Breast epithelium (tissue), 4 donors: ENCODE measurements at regions not wholly inside any gene's neighbourhood (a gene's known extent, or its start where the extent isn't known, plus 50 kb on each side); places are given as distances from the start of the nearest gene placed in this dataset.
A peak's percentile ranks its signal among the peaks of the same experiment; 100 is the strongest.

ENCODE experiments used
- DNase-seq, 2 donors: peaks; one replicate each; pipeline ENCODE4 v3.0.0-alpha.2; 2019; ENCODE audit warnings: low spot score in 2 of 2
- H3K27ac ChIP-seq, 2 donors: fragments of 200-600 bp; sonication (generic) in 1 of 2; one replicate each; pipeline ENCODE4 v1.5.1; 2016 to 2019; ENCODE audit warnings: mild to moderate bottlenecking in 1 of 2
- H3K27me3 ChIP-seq, 2 donors: fragments of 200-600 bp; sonication (generic) in 1 of 2; one replicate each; pipeline versions ENCODE4 v1.5.1 to v1.6.0; 2017 to 2019; ENCODE audit warnings: control low read depth in 1 of 2, mild to moderate bottlenecking in 1 of 2
- H3K36me3 ChIP-seq: fragments of 200-600 bp; one replicate; pipeline ENCODE4 v1.5.1; 2019
- H3K4me1 ChIP-seq, 2 donors: fragments of 200-600 bp; sonication (generic); one replicate each; pipeline ENCODE4 v1.5.1; 2016 to 2019; ENCODE audit warnings: control low read depth in 1 of 2
- H3K4me3 ChIP-seq, 3 donors: fragments of 200-600 bp; sonication (generic); 1 replicate in 2 of 3; 2 replicates in 1 of 3; pipeline ENCODE4 v1.5.1; 2016 to 2019; ENCODE audit warnings: mild to moderate bottlenecking in 3 of 3, moderate library complexity in 2 of 3
- H3K9me3 ChIP-seq, 2 donors: fragments of 200-600 bp; sonication (generic) in 1 of 2; one replicate each; pipeline ENCODE4 v1.5.1; 2016 to 2019; ENCODE audit warnings: control low read depth in 1 of 2
- POLR2A ChIP-seq: fragments of 450-650 bp; IDR thresholded peaks from one replicate; pipeline ENCODE4 v1.6.1; 2016; ENCODE audit warnings: antibody characterized with exemption, mild to moderate bottlenecking, moderate library complexity
- POLR2AphosphoS5 ChIP-seq, 3 donors: sonication (generic); formaldehyde crosslinking; IDR thresholded peaks; one replicate each; pipeline ENCODE4 v1.6.1; 2017; ENCODE audit warnings: antibody characterized with exemption in 3 of 3
- intact Hi-C: fragments of 100-400 bp; cut with DNase I; formaldehyde crosslinking; loops from one replicate; pipeline ENCODE4 v1.15.1; 2023; ENCODE audit warnings: low total_unique reads
- TF ChIP-seq, protein P1 (sequence below), 3 donors: fragments of 450-650 bp; IDR thresholded peaks; one replicate each; pipeline ENCODE4 v1.5.1; 2016 to 2017; ENCODE audit warnings: antibody characterized with exemption in 3 of 3, mild to moderate bottlenecking in 3 of 3, moderate library complexity in 3 of 3

- H3K27ac ChIP-seq: no peak overlapping the region
- H3K27me3 ChIP-seq: no peaks in the 10 kb centered on the region
- H3K36me3 ChIP-seq: no peaks in the 10 kb centered on the region
- H3K4me3 ChIP-seq: peak overlapping the region; percentile 12 to 54 (median 23)
- H3K4me1 ChIP-seq: no peaks in the 10 kb centered on the region
- TF ChIP-seq POLR2A: no peak
- TF ChIP-seq, protein P1, sequence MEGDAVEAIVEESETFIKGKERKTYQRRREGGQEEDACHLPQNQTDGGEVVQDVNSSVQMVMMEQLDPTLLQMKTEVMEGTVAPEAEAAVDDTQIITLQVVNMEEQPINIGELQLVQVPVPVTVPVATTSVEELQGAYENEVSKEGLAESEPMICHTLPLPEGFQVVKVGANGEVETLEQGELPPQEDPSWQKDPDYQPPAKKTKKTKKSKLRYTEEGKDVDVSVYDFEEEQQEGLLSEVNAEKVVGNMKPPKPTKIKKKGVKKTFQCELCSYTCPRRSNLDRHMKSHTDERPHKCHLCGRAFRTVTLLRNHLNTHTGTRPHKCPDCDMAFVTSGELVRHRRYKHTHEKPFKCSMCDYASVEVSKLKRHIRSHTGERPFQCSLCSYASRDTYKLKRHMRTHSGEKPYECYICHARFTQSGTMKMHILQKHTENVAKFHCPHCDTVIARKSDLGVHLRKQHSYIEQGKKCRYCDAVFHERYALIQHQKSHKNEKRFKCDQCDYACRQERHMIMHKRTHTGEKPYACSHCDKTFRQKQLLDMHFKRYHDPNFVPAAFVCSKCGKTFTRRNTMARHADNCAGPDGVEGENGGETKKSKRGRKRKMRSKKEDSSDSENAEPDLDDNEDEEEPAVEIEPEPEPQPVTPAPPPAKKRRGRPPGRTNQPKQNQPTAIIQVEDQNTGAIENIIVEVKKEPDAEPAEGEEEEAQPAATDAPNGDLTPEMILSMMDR (IDR thresholded peaks at IDR 0.05): no peak
- no peak for TF ChIP-seq POLR2AphosphoS5 (IDR thresholded peaks at IDR 0.05)
- DNase-seq: no peak
- intact Hi-C loops: no loop called here
- no peaks in the 10 kb centered on the region for H3K9me3 ChIP-seq
Measured at GRCh38 chr13:73740666-73741065, 393.5 kb downstream of the KLF12 start.

GRCh38 chr13:73739394-73739793 lies 394.8 kb downstream of the KLF12 start:
- Histone ChIP-seq H3K9me3 (no peaks in the 10 kb centered on the region), H3K36me3 (no peaks in the 10 kb centered on the region), H3K27me3 (no peaks in the 10 kb centered on the region), H3K4me1 (no peaks in the 10 kb centered on the region), H3K27ac (no peak overlapping the region), H3K4me3 (no peak overlapping the region)
- intact Hi-C loops: no loop called here
- DNase-seq: no peak
- TF ChIP-seq POLR2A: no peak
- TF ChIP-seq POLR2AphosphoS5 (IDR thresholded peaks at IDR 0.05): no peak
- TF ChIP-seq, protein P1 (IDR thresholded peaks at IDR 0.05): no peak

- intact Hi-C loops: no loop called here
- TF ChIP-seq POLR2A (no peak), POLR2AphosphoS5 (IDR thresholded peaks at IDR 0.05) (no peak)
- TF ChIP-seq, protein P1 (IDR thresholded peaks at IDR 0.05): no peak
- Histone ChIP-seq H3K27ac (no peak overlapping the region), H3K4me1 (no peaks in the 10 kb centered on the region), H3K9me3 (no peaks in the 10 kb centered on the region), H3K36me3 (no peaks in the 10 kb centered on the region), H3K4me3 (no peak overlapping the region), H3K27me3 (no peaks in the 10 kb centered on the region)
- DNase-seq: no peak
Measured at GRCh38 chr13:73738626-73739025, 395.6 kb downstream of the KLF12 start.

DNA sequence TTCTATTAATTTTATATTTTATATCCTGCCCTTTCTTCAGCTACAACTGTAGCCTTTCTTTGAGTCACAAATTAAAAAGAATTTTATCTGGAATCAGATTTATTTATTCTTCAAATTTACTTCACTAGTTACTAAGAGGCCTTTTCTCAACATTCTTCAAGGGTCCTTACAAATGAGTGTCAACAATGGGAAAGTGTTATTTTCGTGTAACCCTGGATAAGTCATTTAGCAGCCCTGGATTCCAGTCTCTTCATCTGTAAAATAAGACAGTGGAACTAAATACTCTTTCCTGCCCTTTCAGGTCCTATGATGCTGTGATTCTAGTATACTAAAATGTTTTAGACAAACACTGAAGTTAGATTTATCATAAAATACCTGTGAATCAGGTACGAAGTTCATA lies 397.0 kb downstream of the KLF12 start:
- TF ChIP-seq POLR2AphosphoS5 (IDR thresholded peaks at IDR 0.05): no peak
- TF ChIP-seq, protein P1 (IDR thresholded peaks at IDR 0.05): no peak
- H3K27me3 ChIP-seq: no peaks in the 10 kb centered on the region
- no peak overlapping the region for H3K27ac ChIP-seq
- intact Hi-C loops: no loop called here
- no peaks in the 10 kb centered on the region for H3K36me3 ChIP-seq
- no peak overlapping the region for H3K4me3 ChIP-seq
- H3K4me1 ChIP-seq: no peaks in the 10 kb centered on the region
- no peak for DNase-seq
- no peaks in the 10 kb centered on the region for H3K9me3 ChIP-seq

DNA sequence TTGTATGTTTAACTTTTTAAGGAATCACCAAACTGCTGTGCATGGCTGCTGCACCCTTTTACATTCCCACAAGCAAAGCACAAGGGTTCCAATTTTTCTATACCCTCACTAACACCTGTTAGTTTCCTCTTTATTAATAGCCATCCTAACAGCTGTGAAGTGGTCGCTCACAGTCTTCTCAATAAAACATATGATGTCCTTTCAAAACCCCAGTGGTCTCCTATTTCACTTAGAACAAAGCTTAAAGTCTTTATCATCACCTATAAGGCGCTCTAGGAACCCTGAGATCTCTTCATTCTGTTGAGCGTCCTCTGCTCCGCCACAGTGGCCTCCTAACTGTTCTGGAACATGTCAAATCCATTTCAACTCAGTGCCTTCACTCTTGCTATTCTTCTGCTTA lies 400.5 kb downstream of the KLF12 start:
- TF ChIP-seq, protein P1 (IDR thresholded peaks at IDR 0.05): no peak
- no peak for TF ChIP-seq POLR2A
- TF ChIP-seq POLR2AphosphoS5 (IDR thresholded peaks at IDR 0.05): no peak
- H3K4me1 ChIP-seq: no peaks in the 10 kb centered on the region
- intact Hi-C loops: no loop called here
- no peaks in the 10 kb centered on the region for H3K9me3 ChIP-seq
- DNase-seq: no peak
- H3K27me3 ChIP-seq: no peaks in the 10 kb centered on the region
- H3K27ac ChIP-seq: no peak overlapping the region
- no peaks in the 10 kb centered on the region for H3K36me3 ChIP-seq
- no peak overlapping the region for H3K4me3 ChIP-seq
